CD14-positive monocyte (primary cell): ENCODE measurements at regions not wholly inside any gene's neighbourhood (a gene's known extent, or its start where the extent isn't known, plus 50 kb on each side); places are given as distances from the start of the nearest gene placed in this dataset.
A peak's percentile ranks its signal among the peaks of the same experiment; 100 is the strongest.
"Not testable (repeated sequence)": the region's sequence is repeated elsewhere in the genome, so short reads cannot be mapped to it uniquely, and the experiment has no call there.

Experiments
- DNase-seq, 3 donors: peaks; one replicate each; pipeline ENCODE4 v3.0.0-alpha.2; 2011 to 2022
- H2AFZ ChIP-seq: 2 replicates; pipeline ENCODE4 v1.6.0; 2012; ENCODE audit warnings: mild to moderate bottlenecking, low read depth, low read length, inconsistent platforms; ENCODE audit not compliant: insufficient read depth, poor library complexity, severe bottlenecking
- H3K27ac ChIP-seq, 2 donors: 1 replicate in 1 of 2; 2 replicates in 1 of 2; pipeline ENCODE4 v1.5.1; 2012 to 2013; ENCODE audit warnings: low read length in 2 of 2, control low read depth in 1 of 2, inconsistent platforms in 1 of 2, low read depth in 1 of 2, mild to moderate bottlenecking in 1 of 2
- H3K27me3 ChIP-seq, 2 donors: one replicate each; pipeline versions ENCODE4 v1.6.0 to v1.6.1; 2011 to 2013; ENCODE audit warnings: low read length in 2 of 2; ENCODE audit not compliant: control insufficient read depth in 2 of 2, insufficient read depth in 2 of 2
- H3K36me3 ChIP-seq, 2 donors: replicated peaks in 1 of 2; 1 replicate in 1 of 2; 2 replicates in 1 of 2; pipeline versions ENCODE4 v1.5.1 to v1.6.1; 2012 to 2013; ENCODE audit warnings: low read length in 2 of 2, control low read depth in 1 of 2, inconsistent platforms in 1 of 2, mild to moderate bottlenecking in 1 of 2; ENCODE audit not compliant: insufficient read depth in 2 of 2, control insufficient read depth in 1 of 2
- H3K4me1 ChIP-seq, 2 donors: 1 replicate in 1 of 2; 2 replicates in 1 of 2; pipeline versions ENCODE4 v1.5.1 to v1.6.1; 2012 to 2013; ENCODE audit warnings: low read length in 2 of 2, control low read depth in 1 of 2, inconsistent platforms in 1 of 2, mild to moderate bottlenecking in 1 of 2, moderate library complexity in 1 of 2; ENCODE audit not compliant: insufficient read depth in 2 of 2, control insufficient read depth in 1 of 2
- H3K4me2 ChIP-seq: replicated peaks from 2 replicates; pipeline ENCODE3; 2012; ENCODE audit warnings: low read length, moderate library complexity, mild to moderate bottlenecking; ENCODE audit not compliant: poor library complexity, severe bottlenecking; ENCODE audit errors: extremely low read depth
- H3K4me3 ChIP-seq, 3 experiments: fragments of 200-600 bp in 1 of 3; sonication (generic) in 1 of 3; replicated peaks in 1 of 3; 1 replicate in 2 of 3; 2 replicates in 1 of 3; pipeline ENCODE4 v1.5.1; 2011 to 2013; ENCODE audit warnings: low read length in 3 of 3, mild to moderate bottlenecking in 3 of 3, control low read depth in 2 of 3, low read depth in 2 of 3, inconsistent platforms in 1 of 3, moderate library complexity in 1 of 3
- H3K79me2 ChIP-seq: 2 replicates; pipeline ENCODE4 v1.6.0; 2012; ENCODE audit warnings: mild to moderate bottlenecking, control low read depth, inconsistent platforms, low read length, moderate library complexity; ENCODE audit not compliant: insufficient read depth
- H3K9ac ChIP-seq: 2 replicates; pipeline ENCODE4 v1.6.0; 2017; ENCODE audit warnings: low read length, mild to moderate bottlenecking; ENCODE audit not compliant: insufficient read depth, poor library complexity, severe bottlenecking
- H3K9me3 ChIP-seq, 2 donors: replicated peaks in 1 of 2; 1 replicate in 1 of 2; 2 replicates in 1 of 2; pipeline versions ENCODE4 v1.5.1 to v1.6.1; 2012 to 2013; ENCODE audit warnings: low read length in 2 of 2, control low read depth in 1 of 2; ENCODE audit not compliant: control insufficient read depth in 1 of 2, insufficient read depth in 1 of 2
- H4K20me1 ChIP-seq: 2 replicates; pipeline ENCODE4 v1.6.0; 2012; ENCODE audit warnings: mild to moderate bottlenecking, low read length, control low read depth, moderate library complexity; ENCODE audit not compliant: insufficient read depth
- H3K27ac Mint-ChIP-seq, 7 donors: one replicate each; pipeline ENCODE4 v1.8.0; 2020; ENCODE audit warnings: mild to moderate bottlenecking in 7 of 7, mixed read lengths in 7 of 7, moderate library complexity in 6 of 7, inconsistent platforms in 2 of 7
- H3K27me3 Mint-ChIP-seq, 3 donors: one replicate each; pipeline ENCODE4 v1.8.0; 2021 to 2022; ENCODE audit warnings: low read depth in 3 of 3, mild to moderate bottlenecking in 3 of 3, mixed read lengths in 3 of 3, moderate library complexity in 3 of 3, inconsistent platforms in 1 of 3
- H3K36me3 Mint-ChIP-seq, 2 donors: one replicate each; pipeline ENCODE4 v1.8.0; 2020; ENCODE audit warnings: mixed read lengths in 2 of 2, inconsistent platforms in 1 of 2, mild to moderate bottlenecking in 1 of 2
- H3K4me1 Mint-ChIP-seq: one replicate; pipeline ENCODE4 v1.8.0; 2020; ENCODE audit warnings: mild to moderate bottlenecking, mixed read lengths
- H3K4me3 Mint-ChIP-seq, 2 donors: one replicate each; pipeline ENCODE4 v1.8.0; 2020; ENCODE audit warnings: mild to moderate bottlenecking in 2 of 2, mixed read lengths in 2 of 2, moderate library complexity in 1 of 2
- H3K9me3 Mint-ChIP-seq, 7 donors: one replicate each; pipeline ENCODE4 v1.8.0; 2020 to 2022; ENCODE audit warnings: mixed read lengths in 7 of 7, mild to moderate bottlenecking in 6 of 7, moderate library complexity in 6 of 7, inconsistent platforms in 2 of 7
- WGBS: methylation state at CpG from one replicate; pipeline ENCODE4 v1.1.5; 2013; ENCODE audit warnings: missing lambda C conversion rate; ENCODE audit not compliant: insufficient coverage; 5-methylcytosine and 5-hydroxymethylcytosine counted together
- intact Hi-C, 2 donors: fragments of 100-400 bp; cut with micrococcal nuclease; formaldehyde crosslinking; loops; one replicate each; pipeline versions ENCODE4 v1.15.0 to v1.15.1; 2023

GRCh38 chr2:111478335-111478734, 357.6 kb downstream of the BCL2L11 start:
- H3K9ac ChIP-seq, H3K9me3 ChIP-seq, H2AFZ ChIP-seq, H3K9me3 Mint-ChIP-seq, intact Hi-C loops, H3K4me2 ChIP-seq, H4K20me1 ChIP-seq, DNase-seq, H3K27me3 Mint-ChIP-seq, H3K36me3 Mint-ChIP-seq, H3K4me3 Mint-ChIP-seq, H3K27me3 ChIP-seq, H3K4me3 ChIP-seq, H3K36me3 ChIP-seq: not testable (repeated sequence)
- Histone ChIP-seq H3K27ac (peak overlapping the region; percentile 56 to 68), H3K79me2 (peaks cover 35% of the 10 kb centered on the region), H3K4me1 (peaks cover 26% of the 10 kb centered on the region in 2 donors)
- WGBS = no CpG with 5 or more reads among the region's 3 CpGs
- H3K27ac Mint-ChIP-seq = peak overlapping the region in 1 of 7 donors; percentile 65
- peaks cover 39% of the 10 kb centered on the region for H3K4me1 Mint-ChIP-seq

- H3K36me3 ChIP-seq, H3K9ac ChIP-seq, H3K9me3 Mint-ChIP-seq, H3K27me3 Mint-ChIP-seq, H2AFZ ChIP-seq, H3K4me2 ChIP-seq, H4K20me1 ChIP-seq, H3K27me3 ChIP-seq, H3K36me3 Mint-ChIP-seq, H3K9me3 ChIP-seq, intact Hi-C loops: not testable (repeated sequence)
- Histone ChIP-seq H3K27ac (peak overlapping the region; percentile 56 to 68), H3K79me2 (peaks cover 35% of the 10 kb centered on the region), H3K4me1 (peaks cover 26% of the 10 kb centered on the region in 2 donors), H3K4me3 (peak overlapping the region in 1 of 3 experiments; percentile 40)
- Mint-ChIP-seq H3K27ac (peak overlapping the region; percentile 65 to 92 (median 89)), H3K4me3 (peak overlapping the region; percentile 39 to 77), H3K4me1 (peaks cover 35% of the 10 kb centered on the region)
- DNase-seq = peak; percentile 5 to 22 (median 7)
- WGBS = 94% methylated on average over 2 of the region's 14 CpGs
Measured at GRCh38 chr2:111478871-111479318, 358.2 kb downstream of the BCL2L11 start.

GRCh38 chr2:111480016-111480625, 359.4 kb downstream of the BCL2L11 start:
- H4K20me1 ChIP-seq, H3K4me2 ChIP-seq, H3K27me3 ChIP-seq, H2AFZ ChIP-seq, intact Hi-C loops, H3K4me3 Mint-ChIP-seq, H3K9ac ChIP-seq, H3K36me3 ChIP-seq, H3K27me3 Mint-ChIP-seq, H3K9me3 ChIP-seq, H3K36me3 Mint-ChIP-seq, H3K9me3 Mint-ChIP-seq, H3K4me3 ChIP-seq: not testable (repeated sequence)
- Histone ChIP-seq H3K4me1 (peaks cover 26% of the 10 kb centered on the region in 2 donors), H3K79me2 (peaks cover 37% of the 10 kb centered on the region), H3K27ac (peak overlapping the region in 1 of 2 donors; percentile 8)
- peak; percentile 21 to 52 (median 41) for DNase-seq
- Mint-ChIP-seq H3K4me1 (peaks cover 39% of the 10 kb centered on the region), H3K27ac (peak overlapping the region in 5 of 7 donors; percentile 66 to 94 (median 76))
- 30% methylated on average over 4 of the region's 10 CpGs for WGBS

- Mint-ChIP-seq H3K27ac (peak overlapping the region in 6 of 7 donors; percentile 66 to 94 (median 75)), H3K4me3 (peak overlapping the region in 1 of 2 donors; percentile 50), H3K4me1 (peaks cover 40% of the 10 kb centered on the region)
- H4K20me1 ChIP-seq, H2AFZ ChIP-seq, intact Hi-C loops, H3K36me3 Mint-ChIP-seq, H3K9ac ChIP-seq, H3K9me3 ChIP-seq, H3K27me3 ChIP-seq, H3K4me2 ChIP-seq, H3K9me3 Mint-ChIP-seq, H3K4me3 ChIP-seq, H3K36me3 ChIP-seq, H3K27me3 Mint-ChIP-seq: not testable (repeated sequence)
- Histone ChIP-seq H3K27ac (peak overlapping the region in 1 of 2 donors; percentile 8), H3K4me1 (peaks cover 29% of the 10 kb centered on the region in 2 donors), H3K79me2 (peaks cover 37% of the 10 kb centered on the region)
- DNase-seq = peak in 1 of 3 donors; percentile 12
- WGBS = 33% methylated on average over 3 of the region's 8 CpGs
Measured at GRCh38 chr2:111480633-111481032, 359.9 kb downstream of the BCL2L11 start.
